ENCODE measurements at regions not wholly inside any gene's neighbourhood (a gene's known extent, or its start where the extent isn't known, plus 50 kb on each side); places are given as distances from the start of the nearest gene placed in this dataset.

DNA sequence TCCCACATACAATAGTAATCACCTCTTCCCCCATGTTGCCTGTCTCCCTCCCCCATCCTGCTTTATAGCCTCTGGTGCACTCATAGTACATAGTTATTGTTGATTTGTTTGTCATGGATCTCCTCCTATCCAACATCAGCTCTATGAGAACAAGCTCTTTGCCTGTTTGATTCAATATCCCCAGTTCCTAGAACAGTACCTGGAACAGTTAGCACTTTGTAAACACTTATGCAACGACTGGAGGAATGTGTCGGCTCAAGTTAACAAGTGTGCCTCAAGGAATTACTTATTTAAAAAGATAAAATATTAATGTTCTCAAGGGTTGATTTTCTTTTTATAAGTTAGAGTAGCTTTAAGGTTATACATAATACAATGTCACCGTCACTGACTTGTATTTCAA lies 271.6 kb upstream of the KAZN start:
- no peaks in the 10 kb centered on the region for H3K4me1 ChIP-seq (ENCODE audit: control insufficient read depth, extremely low read depth, insufficient read depth, low read length)
- H3K9me3 ChIP-seq (replicated peaks; ENCODE audit: control insufficient read depth, insufficient read depth, low read length): peaks cover 7% of the 10 kb centered on the region
- dilution Hi-C loops (cut with MboI; ENCODE audit: extremely low pct_ligation_motif_present, low sequenced_read_pairs): no loop called here
- H3K9me1 ChIP-seq (replicated peaks; ENCODE audit: control insufficient read depth, extremely low read depth, insufficient read depth, low read length): no peaks in the 10 kb centered on the region
- ChIA-PET POLR2A (no interaction called here), CTCF (no interaction called here)
- no TSS peak for BruUV-seq (replicated peaks)
- TF ChIP-seq FOS (IDR thresholded peaks at IDR 0.05; ENCODE audit: borderline replicate concordance, insufficient read depth, low read length): no peak
- no peak for TF ChIP-seq POLR2A (IDR thresholded peaks at IDR 0.05; ENCODE audit: low read depth, low read length)
- TF ChIP-seq, protein P1, sequence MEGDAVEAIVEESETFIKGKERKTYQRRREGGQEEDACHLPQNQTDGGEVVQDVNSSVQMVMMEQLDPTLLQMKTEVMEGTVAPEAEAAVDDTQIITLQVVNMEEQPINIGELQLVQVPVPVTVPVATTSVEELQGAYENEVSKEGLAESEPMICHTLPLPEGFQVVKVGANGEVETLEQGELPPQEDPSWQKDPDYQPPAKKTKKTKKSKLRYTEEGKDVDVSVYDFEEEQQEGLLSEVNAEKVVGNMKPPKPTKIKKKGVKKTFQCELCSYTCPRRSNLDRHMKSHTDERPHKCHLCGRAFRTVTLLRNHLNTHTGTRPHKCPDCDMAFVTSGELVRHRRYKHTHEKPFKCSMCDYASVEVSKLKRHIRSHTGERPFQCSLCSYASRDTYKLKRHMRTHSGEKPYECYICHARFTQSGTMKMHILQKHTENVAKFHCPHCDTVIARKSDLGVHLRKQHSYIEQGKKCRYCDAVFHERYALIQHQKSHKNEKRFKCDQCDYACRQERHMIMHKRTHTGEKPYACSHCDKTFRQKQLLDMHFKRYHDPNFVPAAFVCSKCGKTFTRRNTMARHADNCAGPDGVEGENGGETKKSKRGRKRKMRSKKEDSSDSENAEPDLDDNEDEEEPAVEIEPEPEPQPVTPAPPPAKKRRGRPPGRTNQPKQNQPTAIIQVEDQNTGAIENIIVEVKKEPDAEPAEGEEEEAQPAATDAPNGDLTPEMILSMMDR (IDR thresholded peaks at IDR 0.05; ENCODE audit: extremely low read depth in 1 of 2, insufficient read depth in 1 of 2, low read depth in 1 of 2, low read length in 2 of 2): no peak
- DNase-seq (ENCODE audit: low read depth, low spot score): no peak
- H3K4me2 ChIP-seq (ENCODE audit: insufficient read depth, low read length): no peak overlapping the region
- no peak overlapping the region for H3K4me3 ChIP-seq (replicated peaks in 1 of 3; ENCODE audit: insufficient read depth in 1 of 3, low read depth in 1 of 3, low read length in 3 of 3)
- no peak overlapping the region for H3K27ac ChIP-seq (ENCODE audit: insufficient read depth, low read depth, low read length)
- no peaks in the 10 kb centered on the region for H3K79me2 ChIP-seq (ENCODE audit: control insufficient read depth, insufficient read depth, low read length)
- H3K36me3 ChIP-seq (ENCODE audit: control insufficient read depth in 2 of 2, extremely low read depth in 1 of 2, insufficient read depth in 2 of 2, low read length in 2 of 2): no peaks in the 10 kb centered on the region
- H4K20me1 ChIP-seq (replicated peaks; ENCODE audit: control insufficient read depth, extremely low read depth, insufficient read depth, low read length): no peaks in the 10 kb centered on the region
- no peak overlapping the region for H2AFZ ChIP-seq (ENCODE audit: low read depth, low read length)
- FAIRE-seq: no peak
- H3K27me3 ChIP-seq (ENCODE audit: control insufficient read depth in 2 of 2, insufficient read depth in 2 of 2, low read length in 2 of 2): no peaks in the 10 kb centered on the region
- intact Hi-C loops (cut with micrococcal nuclease): no loop called here
- no peak overlapping the region for H3K9ac ChIP-seq (replicated peaks; ENCODE audit: extremely low read depth, insufficient read depth, low read length)

- H3K9me3 ChIP-seq (replicated peaks; ENCODE audit: control insufficient read depth, insufficient read depth, low read length): peaks cover 7% of the 10 kb centered on the region
- ChIA-PET CTCF (no interaction called here), POLR2A (no interaction called here)
- DNase-seq (ENCODE audit: low read depth, low spot score) (no peak), FAIRE-seq (no peak)
- no peak overlapping the region for H2AFZ ChIP-seq (ENCODE audit: low read depth, low read length)
- no peaks in the 10 kb centered on the region for H3K79me2 ChIP-seq (ENCODE audit: control insufficient read depth, insufficient read depth, low read length)
- no peaks in the 10 kb centered on the region for H3K36me3 ChIP-seq (ENCODE audit: control insufficient read depth in 2 of 2, extremely low read depth in 1 of 2, insufficient read depth in 2 of 2, low read length in 2 of 2)
- no peaks in the 10 kb centered on the region for H3K4me1 ChIP-seq (ENCODE audit: control insufficient read depth, extremely low read depth, insufficient read depth, low read length)
- intact Hi-C loops (cut with micrococcal nuclease) (no loop called here), dilution Hi-C loops (cut with MboI; ENCODE audit: extremely low pct_ligation_motif_present, low sequenced_read_pairs) (no loop called here)
- TF ChIP-seq JUN (IDR thresholded peaks at IDR 0.05; ENCODE audit: borderline replicate concordance, insufficient read depth, insufficient read length, low read depth) (no peak), MAX (IDR thresholded peaks at IDR 0.05; ENCODE audit: insufficient read depth, insufficient read length) (no peak), MYC (IDR thresholded peaks at IDR 0.05; ENCODE audit: low read depth, low read length) (no peak), GATA2 (IDR thresholded peaks at IDR 0.05; ENCODE audit: insufficient read depth, insufficient read length, low read depth, low read length) (no peak), POLR2A (IDR thresholded peaks at IDR 0.05; ENCODE audit: low read depth, low read length) (no peak), EZH2 (IDR thresholded peaks at IDR 0.05; ENCODE audit: borderline replicate concordance, low read depth, low read length, severe bottlenecking) (no peak), FOS (IDR thresholded peaks at IDR 0.05; ENCODE audit: borderline replicate concordance, insufficient read depth, low read length) (no peak), POLR2AphosphoS5 (IDR thresholded peaks at IDR 0.05; ENCODE audit: insufficient read depth, low read depth, low read length) (no peak)
- TF ChIP-seq, protein P1 (IDR thresholded peaks at IDR 0.05; ENCODE audit: extremely low read depth in 1 of 2, insufficient read depth in 1 of 2, low read depth in 1 of 2, low read length in 2 of 2): no peak
- BruUV-seq (replicated peaks): no TSS peak
- no peak overlapping the region for H3K4me3 ChIP-seq (replicated peaks in 1 of 3; ENCODE audit: insufficient read depth in 1 of 3, low read depth in 1 of 3, low read length in 3 of 3)
- no peak overlapping the region for H3K27ac ChIP-seq (ENCODE audit: insufficient read depth, low read depth, low read length)
- H3K4me2 ChIP-seq (ENCODE audit: insufficient read depth, low read length): no peak overlapping the region
- H3K9me1 ChIP-seq (replicated peaks; ENCODE audit: control insufficient read depth, extremely low read depth, insufficient read depth, low read length): no peaks in the 10 kb centered on the region
- H3K9ac ChIP-seq (replicated peaks; ENCODE audit: extremely low read depth, insufficient read depth, low read length): no peak overlapping the region
- H4K20me1 ChIP-seq (replicated peaks; ENCODE audit: control insufficient read depth, extremely low read depth, insufficient read depth, low read length): no peaks in the 10 kb centered on the region
- no peaks in the 10 kb centered on the region for H3K27me3 ChIP-seq (ENCODE audit: control insufficient read depth in 2 of 2, insufficient read depth in 2 of 2, low read length in 2 of 2)
Observed at GRCh38 chr1:14328685-14329084, 269.8 kb upstream of the KAZN start.
